ENCODE measurements at regions not wholly inside any gene's neighbourhood (a gene's known extent, or its start where the extent isn't known, plus 50 kb on each side); places are given as distances from the start of the nearest gene placed in this dataset.

DNA sequence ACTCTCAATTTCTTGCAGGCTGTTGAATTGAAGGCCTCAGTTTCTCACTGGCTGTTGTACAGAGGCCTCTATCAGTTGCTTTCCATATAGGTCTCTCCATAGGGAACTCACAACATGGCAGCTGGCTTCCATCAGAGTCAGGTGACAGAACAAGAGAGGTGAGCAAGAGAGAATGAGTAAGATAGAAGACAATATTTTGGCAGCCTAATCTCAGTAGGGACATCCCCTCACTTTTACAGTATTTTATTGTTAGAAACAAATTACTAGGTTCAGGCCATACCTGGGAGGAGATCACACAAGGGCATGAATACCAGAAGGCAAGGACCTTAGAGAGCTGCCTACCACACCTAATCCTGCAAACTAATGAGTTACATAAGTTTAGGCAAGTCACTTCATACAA is 162.8 kb downstream of the ATP6V1G3 start:
- Histone ChIP-seq H3K27ac (no peak overlapping the region), H3K36me3 (no peaks in the 10 kb centered on the region), H3K4me3 (no peak overlapping the region), H3K4me1 (no peaks in the 10 kb centered on the region), H3K9me3 (peaks cover 5% of the 10 kb centered on the region), H3K27me3 (no peaks in the 10 kb centered on the region)
- TF ChIP-seq POLR2A (IDR thresholded peaks at IDR 0.05): no peak
- no peak for TF ChIP-seq POLR2AphosphoS5 (IDR thresholded peaks at IDR 0.05)
- no peak for TF ChIP-seq EP300 (IDR thresholded peaks at IDR 0.05)
- TF ChIP-seq CTCF (IDR thresholded peaks at IDR 0.05): no peak
- DNase-seq (ENCODE audit: low spot score in 2 of 2): no peak

DNA sequence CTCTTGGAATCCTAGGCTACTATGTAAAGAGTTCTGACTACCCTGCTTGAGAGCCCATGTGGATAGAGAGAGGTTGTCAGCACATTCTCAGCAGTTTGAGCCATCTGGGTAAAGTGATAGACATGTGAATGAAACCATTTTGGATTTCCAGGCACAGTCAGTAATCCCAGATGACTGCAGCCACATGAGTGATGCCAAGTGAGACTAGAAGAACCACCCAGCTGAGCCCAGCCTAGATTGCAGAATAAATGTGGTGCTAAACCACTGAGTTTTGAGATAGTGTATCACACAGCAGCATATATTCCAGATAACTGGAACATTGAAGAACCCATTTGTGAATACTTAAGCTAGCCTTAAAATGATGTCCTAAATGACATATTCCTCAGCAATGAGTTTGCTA is 166.2 kb downstream of the ATP6V1G3 start:
- Histone ChIP-seq H3K4me3 (no peak overlapping the region), H3K9me3 (peaks cover 5% of the 10 kb centered on the region), H3K27me3 (no peaks in the 10 kb centered on the region), H3K27ac (no peak overlapping the region), H3K36me3 (no peaks in the 10 kb centered on the region), H3K4me1 (no peaks in the 10 kb centered on the region)
- no peak for DNase-seq (ENCODE audit: low spot score in 2 of 2)
- TF ChIP-seq EP300 (IDR thresholded peaks at IDR 0.05) (no peak), CTCF (IDR thresholded peaks at IDR 0.05) (no peak)

DNA sequence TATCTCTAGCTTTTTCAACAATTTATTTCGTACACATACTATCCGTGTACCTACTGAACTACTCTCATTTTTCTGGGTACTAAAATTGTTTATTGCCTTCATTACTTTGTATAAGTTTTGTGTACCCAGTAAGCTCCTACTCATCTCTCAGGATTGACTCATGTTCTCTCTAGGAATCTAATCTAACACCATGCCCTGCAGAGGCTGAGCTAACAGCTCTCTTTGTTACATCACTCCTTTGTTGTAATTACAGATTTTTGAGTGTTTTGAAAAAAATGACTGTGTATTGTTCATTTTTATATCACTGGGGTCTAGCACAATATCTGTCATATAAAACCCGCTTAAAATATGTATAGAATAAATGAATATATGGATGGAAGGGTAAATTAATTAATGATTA is 167.1 kb downstream of the ATP6V1G3 start:
- Histone ChIP-seq H3K4me1 (no peaks in the 10 kb centered on the region), H3K36me3 (no peaks in the 10 kb centered on the region), H3K4me3 (no peak overlapping the region), H3K9me3 (peaks cover 5% of the 10 kb centered on the region), H3K27me3 (no peaks in the 10 kb centered on the region), H3K27ac (no peak overlapping the region)
- no peak for DNase-seq (ENCODE audit: low spot score in 2 of 2)
- TF ChIP-seq EP300 (IDR thresholded peaks at IDR 0.05) (no peak), CTCF (IDR thresholded peaks at IDR 0.05) (no peak), POLR2A (IDR thresholded peaks at IDR 0.05) (no peak), POLR2AphosphoS5 (IDR thresholded peaks at IDR 0.05) (no peak)
- 61% methylated on average over 3 of the region's 3 CpGs for WGBS
